ENCODE measurements at regions not wholly inside any gene's neighbourhood (a gene's known extent, or its start where the extent isn't known, plus 50 kb on each side); places are given as distances from the start of the nearest gene placed in this dataset.
"Not testable (repeated sequence)": the region's sequence is repeated elsewhere in the genome, so short reads cannot be mapped to it uniquely, and the experiment has no call there.

DNA sequence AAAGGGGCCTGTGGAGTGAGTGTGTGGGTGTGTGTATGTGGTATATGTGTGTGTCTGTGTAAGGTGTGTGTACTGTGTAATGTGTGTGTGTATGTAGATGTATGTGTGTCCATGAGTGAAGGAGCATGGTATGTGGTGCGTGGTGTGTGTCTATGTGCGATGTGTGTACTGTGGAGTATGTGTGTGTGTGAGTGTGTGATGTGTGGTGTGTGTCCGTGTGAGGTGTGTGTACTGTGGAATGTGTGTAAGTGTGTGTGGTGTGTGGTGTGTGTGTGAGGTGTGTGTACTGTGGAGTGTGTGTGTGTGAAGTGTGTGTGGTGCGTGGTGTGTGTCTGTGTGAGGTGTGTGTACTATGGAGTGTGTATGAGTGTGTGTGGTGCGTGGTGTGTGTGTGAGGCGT lies 83.1 kb upstream of the PRR5 start:
- H3K4me1 Mint-ChIP-seq; POLR2A ChIA-PET; ATAC-seq; H3K36me3 Mint-ChIP-seq; H3K27ac Mint-ChIP-seq; DNase-seq (ENCODE audit: low spot score); H3K4me3 Mint-ChIP-seq; CTCF ChIA-PET: not testable (repeated sequence)
- Mint-ChIP-seq H3K9me3 (peaks cover 14% of the 10 kb centered on the region), H3K27me3 (ENCODE audit: low read depth) (peaks cover 25% of the 10 kb centered on the region)

- no peak overlapping the region for H3K27ac Mint-ChIP-seq
- peaks cover 2% of the 10 kb centered on the region; the same call in 1 of the 2 replicates for H3K4me1 Mint-ChIP-seq
- peaks cover 20% of the 10 kb centered on the region for H3K27me3 Mint-ChIP-seq (ENCODE audit: low read depth)
- DNase-seq (ENCODE audit: low spot score) (no peak), ATAC-seq (no peak)
- H3K9me3 Mint-ChIP-seq, result peaks cover 17% of the 10 kb centered on the region
- H3K4me3 Mint-ChIP-seq, result no peak overlapping the region
- ChIA-PET CTCF (no interaction called here), POLR2A (no interaction called here)
- H3K36me3 Mint-ChIP-seq, result peaks cover 4% of the 10 kb centered on the region
- TF ChIP-seq ELF4 (CRISPR knock-in tag; IDR thresholded peaks at IDR 0.05; ENCODE audit: low read depth) (no peak), RELA (CRISPR knock-in tag; IDR thresholded peaks at IDR 0.05; ENCODE audit: borderline replicate concordance) (no peak)
Observed at GRCh38 chr22:44618400-44618799, 83.6 kb upstream of the PRR5 start.

- no peak overlapping the region for H3K4me3 Mint-ChIP-seq
- H3K36me3 Mint-ChIP-seq, result peaks cover 10% of the 10 kb centered on the region
- no peak for DNase-seq (ENCODE audit: low spot score)
- TF ChIP-seq, protein P1, sequence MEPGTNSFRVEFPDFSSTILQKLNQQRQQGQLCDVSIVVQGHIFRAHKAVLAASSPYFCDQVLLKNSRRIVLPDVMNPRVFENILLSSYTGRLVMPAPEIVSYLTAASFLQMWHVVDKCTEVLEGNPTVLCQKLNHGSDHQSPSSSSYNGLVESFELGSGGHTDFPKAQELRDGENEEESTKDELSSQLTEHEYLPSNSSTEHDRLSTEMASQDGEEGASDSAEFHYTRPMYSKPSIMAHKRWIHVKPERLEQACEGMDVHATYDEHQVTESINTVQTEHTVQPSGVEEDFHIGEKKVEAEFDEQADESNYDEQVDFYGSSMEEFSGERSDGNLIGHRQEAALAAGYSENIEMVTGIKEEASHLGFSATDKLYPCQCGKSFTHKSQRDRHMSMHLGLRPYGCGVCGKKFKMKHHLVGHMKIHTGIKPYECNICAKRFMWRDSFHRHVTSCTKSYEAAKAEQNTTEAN (CRISPR knock-in tag; IDR thresholded peaks at IDR 0.05), result no peak
- no peak for TF ChIP-seq PRRX2 (CRISPR knock-in tag; IDR thresholded peaks at IDR 0.05)
- TF ChIP-seq IRF2 (CRISPR knock-in tag; IDR thresholded peaks at IDR 0.05; ENCODE audit: borderline replicate concordance, low read depth), result no peak
- TF ChIP-seq GTF2I (CRISPR knock-in tag; conservative IDR thresholded peaks at IDR 0.05), result no peak
- TF ChIP-seq NFATC4 (CRISPR knock-in tag; IDR thresholded peaks at IDR 0.05), result no peak
- TF ChIP-seq CREM (CRISPR knock-in tag; IDR thresholded peaks at IDR 0.05), result no peak
- no peak for TF ChIP-seq HMGXB4 (CRISPR knock-in tag; IDR thresholded peaks at IDR 0.05)
- no peak for TF ChIP-seq HMGA2 (CRISPR knock-in tag; IDR thresholded peaks at IDR 0.05)
- no peak for TF ChIP-seq IRF1 (CRISPR knock-in tag; IDR thresholded peaks at IDR 0.05)
- TF ChIP-seq TP53 (CRISPR knock-in tag; IDR thresholded peaks at IDR 0.05), result no peak
- no peak for TF ChIP-seq KAT7 (CRISPR knock-in tag; IDR thresholded peaks at IDR 0.05; ENCODE audit: borderline replicate concordance)
- TF ChIP-seq PRDM15 (CRISPR knock-in tag; IDR thresholded peaks at IDR 0.05), result no peak
- TF ChIP-seq ELF4 (CRISPR knock-in tag; IDR thresholded peaks at IDR 0.05; ENCODE audit: low read depth), result no peak
- TF ChIP-seq TEAD1 (CRISPR knock-in tag; IDR thresholded peaks at IDR 0.05), result no peak
- no peak for TF ChIP-seq GRHL2 (CRISPR knock-in tag; IDR thresholded peaks at IDR 0.05; ENCODE audit: insufficient replicate concordance, severe bottlenecking)
- no peak for TF ChIP-seq ZNF317 (CRISPR knock-in tag; IDR thresholded peaks at IDR 0.05; ENCODE audit: borderline replicate concordance, low read depth)
- no peak for TF ChIP-seq CBFB (CRISPR knock-in tag; IDR thresholded peaks at IDR 0.05; ENCODE audit: low read depth)
- TF ChIP-seq ZBTB21 (CRISPR knock-in tag; IDR thresholded peaks at IDR 0.05; ENCODE audit: borderline replicate concordance), result no peak
- TF ChIP-seq NFYB (CRISPR knock-in tag; conservative IDR thresholded peaks at IDR 0.05; ENCODE audit: low read depth), result no peak
- peaks cover 2% of the 10 kb centered on the region; the same call in 1 of the 2 replicates for H3K4me1 Mint-ChIP-seq
- peaks cover 14% of the 10 kb centered on the region for H3K27me3 Mint-ChIP-seq (ENCODE audit: low read depth)
- CTCF ChIA-PET, result no interaction called here
- no peak overlapping the region for H3K27ac Mint-ChIP-seq
- no peak for ATAC-seq
- POLR2A ChIA-PET, result no interaction called here
- H3K9me3 Mint-ChIP-seq, result peaks cover 22% of the 10 kb centered on the region
Observed at GRCh38 chr22:44617828-44618227, 84.2 kb upstream of the PRR5 start.

Measured in WTC11 (cell line).